Esophagus squamous epithelium (tissue), 4 donors: ENCODE measurements at regions not wholly inside any gene's neighbourhood (a gene's known extent, or its start where the extent isn't known, plus 50 kb on each side); places are given as distances from the start of the nearest gene placed in this dataset.

ENCODE experiments used
- CTCF ChIP-seq, 6 experiments: fragments of 450-650 bp in 4 of 6; fragments of 200-600 bp in 2 of 6; sonication (generic) in 2 of 6; IDR thresholded peaks; one replicate each; pipeline ENCODE4 v1.5.1; 2016 to 2019; ENCODE audit warnings: antibody characterized with exemption in 6 of 6, mild to moderate bottlenecking in 4 of 6, moderate library complexity in 4 of 6
- POLR2A ChIP-seq, 4 donors: fragments of 450-650 bp; IDR thresholded peaks; one replicate each; pipeline ENCODE4 v1.6.1; 2017; ENCODE audit warnings: antibody characterized with exemption in 4 of 4, mild to moderate bottlenecking in 4 of 4, moderate library complexity in 3 of 4

DNA sequence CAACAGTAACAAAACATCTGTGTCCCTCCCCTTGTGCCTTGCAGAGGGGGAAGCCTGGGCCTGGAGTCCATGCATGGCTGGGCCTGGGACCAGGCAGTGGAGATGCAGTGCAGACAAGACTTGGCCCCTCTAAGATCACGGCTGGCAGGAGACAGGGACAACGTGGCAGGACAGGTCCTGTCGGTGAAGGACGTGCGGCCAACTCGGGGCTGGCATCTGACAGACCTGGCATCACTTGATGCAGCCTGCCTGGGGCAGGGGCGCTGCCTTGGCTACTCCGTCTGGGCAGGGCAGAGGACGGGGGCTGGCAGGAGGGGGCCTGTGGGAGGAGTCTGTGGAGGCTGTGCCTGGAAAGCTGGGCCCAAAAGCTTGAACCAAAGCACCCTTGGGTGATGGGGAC, 112.1 kb downstream of the CPZ start:
- TF ChIP-seq CTCF (IDR thresholded peaks at IDR 0.05) (no peak), POLR2A (IDR thresholded peaks at IDR 0.05) (no peak)
